Mammary epithelial cell (primary cell): ENCODE measurements at regions not wholly inside any gene's neighbourhood (a gene's known extent, or its start where the extent isn't known, plus 50 kb on each side); places are given as distances from the start of the nearest gene placed in this dataset.

Experiments
- EZH2 ChIP-seq: IDR thresholded peaks from 2 replicates; pipeline ENCODE4 v1.6.1; 2012; ENCODE audit warnings: low read length, inconsistent platforms, borderline replicate concordance
- TF ChIP-seq, protein P1 (sequence below), 2 donors: IDR thresholded peaks in 1 of 2; conservative IDR thresholded peaks in 1 of 2; 2 replicates each; pipeline ENCODE4 v1.5.1; 2011 to 2012; ENCODE audit warnings: inconsistent platforms in 2 of 2, low read length in 2 of 2, mild to moderate bottlenecking in 2 of 2, control low read depth in 1 of 2, low read depth in 1 of 2; ENCODE audit not compliant: insufficient read depth in 1 of 2; ENCODE audit errors: extremely low read depth in 1 of 2

DNA sequence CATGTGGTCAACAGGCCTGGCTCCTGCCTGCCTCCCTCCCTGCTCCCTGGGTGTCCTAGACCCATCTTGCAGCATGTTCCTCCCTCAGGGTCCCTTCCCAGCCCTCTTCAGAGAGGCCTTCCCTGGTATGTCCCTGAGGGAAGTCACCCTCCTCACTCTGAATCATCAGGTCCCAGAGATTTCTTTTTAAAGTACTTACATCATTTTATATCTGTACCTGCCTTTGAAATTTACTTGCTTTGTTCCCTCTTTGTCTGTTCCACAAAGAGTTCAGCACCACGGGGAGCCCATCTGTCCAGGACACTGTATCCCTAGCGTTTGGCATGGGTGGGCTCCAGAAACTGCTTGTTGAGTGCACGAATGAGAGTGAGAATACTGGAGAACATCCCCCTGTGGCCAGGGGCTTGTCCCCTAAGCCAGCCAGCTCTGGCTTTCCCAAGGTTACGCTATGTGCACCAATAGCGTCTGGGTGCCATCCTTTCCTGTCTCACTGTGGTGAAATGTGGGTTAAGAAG, 50.6 kb upstream of the IGFBP3 start:
- TF ChIP-seq, protein P1, sequence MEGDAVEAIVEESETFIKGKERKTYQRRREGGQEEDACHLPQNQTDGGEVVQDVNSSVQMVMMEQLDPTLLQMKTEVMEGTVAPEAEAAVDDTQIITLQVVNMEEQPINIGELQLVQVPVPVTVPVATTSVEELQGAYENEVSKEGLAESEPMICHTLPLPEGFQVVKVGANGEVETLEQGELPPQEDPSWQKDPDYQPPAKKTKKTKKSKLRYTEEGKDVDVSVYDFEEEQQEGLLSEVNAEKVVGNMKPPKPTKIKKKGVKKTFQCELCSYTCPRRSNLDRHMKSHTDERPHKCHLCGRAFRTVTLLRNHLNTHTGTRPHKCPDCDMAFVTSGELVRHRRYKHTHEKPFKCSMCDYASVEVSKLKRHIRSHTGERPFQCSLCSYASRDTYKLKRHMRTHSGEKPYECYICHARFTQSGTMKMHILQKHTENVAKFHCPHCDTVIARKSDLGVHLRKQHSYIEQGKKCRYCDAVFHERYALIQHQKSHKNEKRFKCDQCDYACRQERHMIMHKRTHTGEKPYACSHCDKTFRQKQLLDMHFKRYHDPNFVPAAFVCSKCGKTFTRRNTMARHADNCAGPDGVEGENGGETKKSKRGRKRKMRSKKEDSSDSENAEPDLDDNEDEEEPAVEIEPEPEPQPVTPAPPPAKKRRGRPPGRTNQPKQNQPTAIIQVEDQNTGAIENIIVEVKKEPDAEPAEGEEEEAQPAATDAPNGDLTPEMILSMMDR (conservative IDR thresholded peaks at IDR 0.05 in 1 of 2, IDR thresholded peaks at IDR 0.05 in 1 of 2; ENCODE audit: extremely low read depth in 1 of 2, insufficient read depth in 1 of 2, low read depth in 1 of 2, low read length in 2 of 2) = no peak
- no peak for TF ChIP-seq EZH2
